Fibroblast of skin of left biceps (primary cell): ENCODE measurements at regions not wholly inside any gene's neighbourhood (a gene's known extent, or its start where the extent isn't known, plus 50 kb on each side); places are given as distances from the start of the nearest gene placed in this dataset.
"Not testable (repeated sequence)": the region's sequence is repeated elsewhere in the genome, so short reads cannot be mapped to it uniquely, and the experiment has no call there.

Experiments used
- DNase-seq, 2 experiments: peaks; one replicate each; pipeline ENCODE4 v3.0.0-alpha.2; 2013; ENCODE audit warnings: low read depth in 2 of 2

- not testable (repeated sequence) for DNase-seq
Measured at GRCh38 chr3:66842761-66843464, 155.2 kb upstream of the KBTBD8 start.

DNA sequence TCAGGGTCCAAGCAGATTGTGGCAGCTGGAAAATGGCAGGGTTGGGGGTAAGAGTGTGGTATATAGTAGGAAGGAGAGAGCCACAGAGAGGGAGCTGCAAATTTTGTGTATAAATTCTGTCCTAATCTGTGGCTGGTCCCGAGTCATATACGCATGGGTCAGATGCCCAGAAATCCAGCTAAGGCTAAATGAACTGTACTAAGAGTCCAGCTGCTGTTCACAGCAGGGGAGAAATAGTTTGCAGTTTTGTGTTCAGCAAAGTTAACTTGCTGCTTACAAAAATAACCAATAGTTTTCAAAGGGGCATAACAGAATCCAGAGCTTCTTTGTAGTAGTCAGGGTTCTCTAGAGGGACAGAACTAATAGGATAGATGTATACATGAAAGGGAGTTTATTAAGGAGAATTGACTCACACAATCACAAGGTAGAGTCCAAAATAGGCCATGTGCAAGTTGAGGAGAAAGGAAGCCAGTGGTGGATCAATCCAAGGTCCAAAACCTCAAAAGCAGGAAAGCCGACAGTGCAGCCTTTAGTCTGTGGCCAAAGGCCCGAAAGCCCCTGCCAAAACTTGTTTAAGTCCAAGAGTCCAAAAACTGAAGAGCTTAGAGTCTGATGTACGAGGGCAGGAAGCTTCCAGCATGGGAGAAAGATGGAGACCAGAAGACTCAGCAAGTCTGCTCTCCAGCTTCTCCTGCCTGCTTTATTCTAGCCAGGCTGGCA lies 146.1 kb upstream of the KBTBD8 start:
- DNase-seq = no peak

DNA sequence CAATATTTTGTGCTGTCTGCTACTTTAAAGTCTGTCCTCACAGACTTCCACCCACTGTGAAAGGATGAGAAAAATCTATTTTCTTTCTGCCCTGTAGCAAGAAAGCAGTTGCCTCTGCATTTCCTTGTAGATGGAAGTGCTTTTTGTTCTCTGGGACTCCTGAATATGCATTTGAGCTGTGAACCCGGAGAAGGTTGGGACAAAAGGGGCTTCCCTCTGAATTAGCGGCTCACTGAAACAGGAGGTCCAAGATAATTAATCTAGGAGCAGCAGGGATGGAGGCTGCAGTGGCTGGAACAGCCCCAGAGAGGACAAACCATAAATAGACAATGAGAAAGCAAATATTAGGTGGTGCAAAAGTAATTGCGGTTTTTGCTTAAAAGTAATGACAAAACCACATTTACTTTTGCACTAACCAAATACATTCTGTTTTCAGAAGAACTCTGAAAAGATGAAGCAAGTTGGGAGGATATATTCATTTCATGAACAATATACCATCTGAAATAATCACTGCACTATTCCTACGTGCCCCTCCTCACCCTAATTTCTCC lies 143.4 kb upstream of the KBTBD8 start:
- no peak for DNase-seq

GRCh38 chr3:66856533-66856932 lies 141.6 kb upstream of the KBTBD8 start:
- no peak for DNase-seq

- DNase-seq = no peak
Measured at GRCh38 chr3:66858656-66859381, 139.3 kb upstream of the KBTBD8 start.

- DNase-seq = no peak
Measured at GRCh38 chr3:66860771-66861170, 137.3 kb upstream of the KBTBD8 start.

DNA sequence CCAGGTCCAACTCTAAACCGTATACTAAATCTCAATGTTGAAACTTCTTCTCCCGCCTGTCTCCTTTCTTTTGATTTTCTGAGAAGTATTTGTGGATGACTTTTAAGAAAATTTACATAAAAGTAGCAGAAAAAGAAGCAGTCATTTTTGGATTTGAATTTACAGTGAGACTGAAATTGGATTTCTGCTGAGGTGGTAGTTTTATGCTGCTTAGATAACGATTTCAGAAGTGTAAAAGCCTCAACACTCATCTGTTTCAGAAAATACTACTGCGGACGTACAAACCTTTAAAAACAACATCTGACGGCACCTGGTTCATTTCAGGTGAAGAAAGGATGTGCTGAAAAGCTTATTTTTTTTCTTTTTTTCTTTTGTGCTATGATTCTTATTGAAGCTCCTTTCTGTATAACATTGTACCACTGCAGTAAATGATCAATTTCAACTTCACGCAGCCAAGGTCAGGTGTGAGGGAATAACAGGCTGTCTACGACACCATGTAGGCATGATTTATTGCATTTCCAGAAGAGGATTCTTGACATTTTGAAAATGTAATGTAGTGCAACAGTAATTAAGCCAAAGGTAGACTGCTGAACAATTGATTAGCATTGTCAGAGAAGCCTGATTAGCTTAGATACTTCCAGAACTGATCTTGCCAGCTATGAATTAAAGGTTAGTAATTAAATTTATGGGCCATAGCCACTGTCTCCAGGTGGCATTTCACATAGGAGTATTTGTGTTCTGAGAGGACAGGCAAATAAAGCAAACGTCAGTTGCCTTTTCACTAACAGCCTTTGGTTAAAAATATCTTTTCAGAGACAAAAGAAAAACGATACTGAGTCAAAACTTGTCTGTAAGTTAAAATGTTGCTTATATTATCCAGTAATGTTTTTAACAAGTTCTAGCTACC lies 134.6 kb upstream of the KBTBD8 start:
- no peak for DNase-seq

GRCh38 chr3:66884659-66885058 lies 113.4 kb upstream of the KBTBD8 start:
- no peak for DNase-seq

DNA sequence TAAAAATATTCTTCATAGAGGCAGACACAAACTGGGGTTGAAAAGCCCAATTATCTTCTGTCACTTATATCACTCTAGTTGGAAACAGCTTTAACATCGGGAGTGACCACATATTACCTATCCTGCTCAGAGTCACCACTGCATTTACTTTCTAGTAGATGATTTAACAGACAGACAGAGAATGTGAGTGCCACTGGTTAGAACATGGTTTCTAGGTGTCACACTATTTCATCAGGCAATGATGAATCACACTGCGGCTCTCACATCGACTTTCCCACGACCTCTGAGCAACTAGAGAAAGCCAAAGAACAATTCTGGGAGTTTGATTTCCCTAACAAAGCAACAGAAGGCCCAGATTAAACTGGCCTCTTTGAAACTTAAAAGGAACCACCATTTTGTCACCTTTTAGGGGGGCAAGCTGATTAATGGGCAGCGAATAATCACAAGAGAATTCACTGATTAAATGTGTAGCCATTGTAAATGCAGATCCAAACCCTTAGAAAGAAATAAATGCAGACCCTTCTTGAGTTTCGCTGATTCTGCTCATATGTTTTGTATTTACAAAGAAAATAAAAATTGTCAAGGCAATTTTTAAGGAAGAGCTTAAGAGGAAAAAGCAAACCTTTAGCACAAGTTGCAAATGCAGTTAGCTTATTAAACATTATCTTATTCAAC lies 112.6 kb upstream of the KBTBD8 start:
- DNase-seq = peak; percentile 16 to 19

- no peak for DNase-seq
Measured at GRCh38 chr3:66889750-66890494, 108.2 kb upstream of the KBTBD8 start.

DNA sequence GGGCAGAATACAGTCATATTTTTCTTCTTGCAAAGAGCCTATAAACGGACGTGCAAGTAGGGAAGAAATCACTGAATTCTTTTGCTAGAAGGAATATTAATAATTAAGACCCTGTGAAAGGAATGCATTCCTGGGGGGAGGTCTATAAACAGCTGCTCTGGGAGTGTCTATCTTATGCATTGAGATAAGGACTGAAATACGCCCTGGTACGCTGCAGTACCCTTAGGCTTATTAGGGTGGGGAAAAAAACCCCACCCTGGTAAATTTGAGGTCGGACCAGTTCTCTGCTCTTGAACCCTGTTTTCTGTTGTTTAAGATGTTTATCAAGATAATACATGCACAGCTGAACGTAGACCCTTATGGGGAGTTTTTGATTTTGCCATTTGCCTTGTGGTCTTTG lies 100.0 kb upstream of the KBTBD8 start:
- DNase-seq = no peak

DNA sequence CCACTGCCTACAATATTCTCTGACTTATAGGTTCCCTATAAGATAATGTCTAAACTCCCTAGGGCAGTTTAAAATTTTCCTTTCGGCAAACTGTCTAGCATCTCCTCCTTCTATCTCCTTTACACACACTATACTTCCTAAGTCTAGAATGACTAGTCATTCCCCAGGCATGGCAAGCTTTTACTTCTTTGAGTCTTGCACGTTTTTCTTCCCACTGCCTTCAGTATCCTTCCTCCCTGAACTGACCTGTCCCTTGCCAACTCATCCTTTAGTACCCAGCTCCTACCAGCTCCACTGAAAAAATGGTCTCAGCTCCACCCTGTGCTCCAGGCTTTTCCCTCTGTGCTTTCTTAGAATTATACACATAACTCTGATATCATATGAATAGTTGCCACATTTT lies 93.8 kb upstream of the KBTBD8 start:
- DNase-seq = no peak

GRCh38 chr3:66904831-66905493 lies 93.1 kb upstream of the KBTBD8 start:
- peak; percentile 45 to 57 for DNase-seq

DNA sequence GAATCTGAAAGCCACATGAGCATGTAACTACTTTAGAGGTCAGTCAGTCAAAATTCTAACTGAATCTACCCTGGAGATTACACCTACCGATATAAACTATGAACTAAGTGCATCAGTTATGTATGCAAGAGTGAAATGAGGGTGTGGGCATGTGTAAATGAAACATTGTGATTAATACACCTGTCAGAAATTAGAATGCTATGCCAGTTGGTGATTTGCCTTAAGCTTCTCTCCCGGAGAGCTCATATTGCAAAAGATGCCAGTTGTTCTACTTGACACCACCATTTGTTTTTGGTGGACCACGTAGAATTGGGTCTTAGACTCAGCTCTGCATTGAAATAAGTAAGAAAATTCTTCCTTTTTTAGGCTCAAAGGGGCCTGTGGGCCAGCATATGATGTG lies 91.0 kb upstream of the KBTBD8 start:
- no peak for DNase-seq

DNA sequence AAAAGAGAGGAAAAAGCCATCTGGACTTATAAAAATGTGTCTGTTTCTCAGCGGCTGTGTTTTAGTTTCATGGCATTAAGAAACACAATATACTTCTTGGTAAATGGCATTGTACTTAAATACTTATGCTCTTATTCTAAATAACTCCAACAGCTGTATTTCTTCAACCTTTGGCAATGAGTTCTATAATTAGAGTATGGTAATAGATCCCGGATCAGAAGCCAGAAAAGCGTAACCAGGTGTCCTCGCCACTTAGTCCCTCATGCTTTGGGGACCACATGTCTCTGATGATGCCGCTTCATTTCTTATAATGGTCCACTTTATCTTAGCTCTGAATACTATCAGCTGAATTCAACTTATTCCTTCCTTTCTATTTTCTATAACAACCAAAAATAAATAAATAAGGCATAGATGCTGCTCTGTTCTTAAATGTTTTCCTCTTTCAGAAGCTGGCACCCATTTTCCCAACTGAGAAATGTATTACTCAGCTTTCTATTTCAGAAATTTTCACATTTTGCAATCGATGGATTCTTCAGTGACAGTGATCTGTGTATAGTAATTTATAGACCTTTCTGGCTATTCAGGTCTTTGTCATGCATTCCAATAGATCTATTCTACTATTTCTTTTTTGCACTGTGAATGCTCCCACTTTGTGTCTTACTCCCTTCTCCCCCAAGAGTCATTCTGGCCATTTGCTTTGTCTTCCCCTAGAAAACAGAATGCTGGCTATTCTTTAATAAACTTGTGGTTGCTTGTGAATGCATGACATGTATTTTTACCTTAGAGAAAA lies 87.6 kb upstream of the KBTBD8 start:
- DNase-seq = no peak

- DNase-seq = no peak
Measured at GRCh38 chr3:66912306-66912705, 85.8 kb upstream of the KBTBD8 start.

DNA sequence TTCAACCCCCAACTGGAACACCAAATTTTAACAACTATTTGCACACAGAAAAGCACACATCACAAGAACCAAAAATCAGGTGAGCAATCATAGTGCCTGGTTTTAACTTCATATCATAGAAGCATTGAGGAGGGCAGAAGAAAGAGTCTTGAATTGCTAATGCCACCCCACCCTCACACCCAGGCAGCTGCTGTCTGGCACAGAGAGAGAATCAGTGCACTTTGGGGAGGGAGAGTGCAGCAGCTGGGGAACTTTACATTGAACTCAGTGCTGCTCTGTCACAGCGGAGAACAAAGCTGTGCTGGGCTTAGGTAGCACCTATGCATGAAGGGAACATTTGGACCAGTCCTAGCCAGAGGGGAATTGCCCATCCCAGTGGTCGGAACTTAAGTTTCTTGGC lies 76.0 kb upstream of the KBTBD8 start:
- no peak for DNase-seq

DNA sequence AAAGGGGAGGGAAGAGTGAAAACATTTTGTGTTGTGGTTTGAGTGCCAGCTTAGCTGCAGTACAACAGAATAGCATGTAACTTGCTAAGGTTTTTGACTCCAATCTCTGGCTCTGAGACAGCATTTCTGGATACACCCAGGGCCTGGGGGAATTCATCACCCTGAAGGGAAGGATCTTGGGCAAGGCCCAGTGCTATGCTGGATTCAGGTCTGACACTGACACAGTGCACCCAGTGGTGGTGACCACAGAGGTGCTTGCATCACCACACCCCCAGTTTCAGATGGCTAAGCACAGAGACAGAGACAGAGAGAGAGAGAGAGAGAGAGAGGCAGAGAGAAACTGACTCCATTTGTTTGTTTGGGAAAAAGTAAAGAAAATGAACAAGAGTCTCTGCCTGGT lies 74.1 kb upstream of the KBTBD8 start:
- DNase-seq = no peak

GRCh38 chr3:66928252-66928651 lies 69.9 kb upstream of the KBTBD8 start:
- DNase-seq = no peak
